ENCODE measurements at regions not wholly inside any gene's neighbourhood (a gene's known extent, or its start where the extent isn't known, plus 50 kb on each side); places are given as distances from the start of the nearest gene placed in this dataset.

DNA sequence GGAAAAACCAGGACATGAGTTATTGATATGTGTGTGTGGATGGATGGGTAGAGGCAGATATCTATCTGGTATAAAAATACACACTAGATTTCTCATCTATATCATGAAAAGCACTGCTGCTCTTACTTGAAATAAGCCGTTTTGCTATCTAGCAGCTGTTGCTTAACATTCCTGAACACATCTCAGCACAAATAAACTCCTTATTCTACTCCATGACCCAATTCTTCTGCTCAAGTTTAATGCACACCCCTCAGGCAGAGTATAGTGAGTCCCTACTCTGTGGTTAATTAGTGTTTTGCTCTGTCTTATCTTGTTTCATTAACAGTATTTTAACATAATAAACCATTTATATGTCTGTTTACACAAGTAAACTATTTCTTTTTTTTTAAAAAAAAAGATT, 134.2 kb downstream of the CBLN2 start:
- TF ChIP-seq, protein P1, sequence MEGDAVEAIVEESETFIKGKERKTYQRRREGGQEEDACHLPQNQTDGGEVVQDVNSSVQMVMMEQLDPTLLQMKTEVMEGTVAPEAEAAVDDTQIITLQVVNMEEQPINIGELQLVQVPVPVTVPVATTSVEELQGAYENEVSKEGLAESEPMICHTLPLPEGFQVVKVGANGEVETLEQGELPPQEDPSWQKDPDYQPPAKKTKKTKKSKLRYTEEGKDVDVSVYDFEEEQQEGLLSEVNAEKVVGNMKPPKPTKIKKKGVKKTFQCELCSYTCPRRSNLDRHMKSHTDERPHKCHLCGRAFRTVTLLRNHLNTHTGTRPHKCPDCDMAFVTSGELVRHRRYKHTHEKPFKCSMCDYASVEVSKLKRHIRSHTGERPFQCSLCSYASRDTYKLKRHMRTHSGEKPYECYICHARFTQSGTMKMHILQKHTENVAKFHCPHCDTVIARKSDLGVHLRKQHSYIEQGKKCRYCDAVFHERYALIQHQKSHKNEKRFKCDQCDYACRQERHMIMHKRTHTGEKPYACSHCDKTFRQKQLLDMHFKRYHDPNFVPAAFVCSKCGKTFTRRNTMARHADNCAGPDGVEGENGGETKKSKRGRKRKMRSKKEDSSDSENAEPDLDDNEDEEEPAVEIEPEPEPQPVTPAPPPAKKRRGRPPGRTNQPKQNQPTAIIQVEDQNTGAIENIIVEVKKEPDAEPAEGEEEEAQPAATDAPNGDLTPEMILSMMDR (IDR thresholded peaks at IDR 0.05): no peak

DNA sequence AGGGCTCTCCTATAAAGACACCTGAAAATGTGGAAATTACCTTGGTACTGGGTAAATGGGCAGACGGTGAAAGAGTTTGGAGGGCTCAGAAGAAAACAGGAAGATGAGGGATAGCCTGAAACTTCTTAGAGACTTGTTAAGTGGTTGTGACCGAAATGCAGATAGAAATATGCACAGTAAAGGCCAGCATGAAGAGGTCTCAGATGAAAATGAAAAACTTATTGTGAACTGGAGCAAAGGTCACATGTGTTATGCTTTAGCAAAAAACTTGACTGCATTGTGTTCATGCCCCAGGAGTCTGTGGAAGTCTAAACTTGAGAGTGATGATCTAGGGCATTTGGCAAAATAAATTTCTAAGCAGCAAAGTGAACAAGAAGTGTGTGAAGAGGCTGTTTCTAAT, 137.1 kb downstream of the CBLN2 start:
- TF ChIP-seq, protein P1 (IDR thresholded peaks at IDR 0.05): no peak

DNA sequence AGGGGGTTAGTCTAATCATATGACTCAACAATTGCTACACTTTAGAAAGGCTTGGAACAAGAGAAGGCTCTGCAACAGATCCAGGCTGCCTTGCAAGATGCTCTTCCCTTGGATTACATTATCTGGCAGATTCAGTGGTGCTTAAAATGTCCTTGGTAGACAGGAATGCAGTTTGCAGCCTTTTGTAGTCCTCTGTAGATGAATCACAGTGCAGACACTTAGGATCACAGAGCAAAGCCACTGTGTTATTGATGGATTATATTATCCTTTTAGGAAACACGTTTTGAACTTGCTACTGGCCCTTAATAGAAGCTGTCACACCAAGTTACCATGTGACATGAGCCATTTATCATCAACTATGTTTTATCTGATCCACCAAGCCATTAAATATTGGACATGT, 152.2 kb downstream of the CBLN2 start:
- TF ChIP-seq, protein P1 (IDR thresholded peaks at IDR 0.05): no peak

DNA sequence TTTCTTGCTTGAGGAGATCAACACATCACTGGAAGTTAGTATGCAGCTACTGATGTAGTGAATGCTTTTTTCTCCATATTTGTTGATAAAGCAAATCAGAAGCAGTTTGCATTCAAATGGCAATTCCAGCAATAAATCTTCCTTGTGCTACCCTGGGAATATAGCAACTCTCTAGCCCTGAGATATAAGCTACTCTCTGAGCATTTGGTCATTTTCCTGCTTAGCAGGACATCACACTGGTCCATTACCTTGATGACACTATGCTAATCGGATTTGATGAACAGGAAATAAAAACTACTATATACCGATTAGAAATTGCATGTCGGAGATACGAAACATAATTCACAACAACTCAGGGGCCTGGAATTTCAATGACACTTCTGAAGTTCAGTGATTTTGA, 152.7 kb downstream of the CBLN2 start:
- TF ChIP-seq, protein P1 (IDR thresholded peaks at IDR 0.05): no peak

DNA sequence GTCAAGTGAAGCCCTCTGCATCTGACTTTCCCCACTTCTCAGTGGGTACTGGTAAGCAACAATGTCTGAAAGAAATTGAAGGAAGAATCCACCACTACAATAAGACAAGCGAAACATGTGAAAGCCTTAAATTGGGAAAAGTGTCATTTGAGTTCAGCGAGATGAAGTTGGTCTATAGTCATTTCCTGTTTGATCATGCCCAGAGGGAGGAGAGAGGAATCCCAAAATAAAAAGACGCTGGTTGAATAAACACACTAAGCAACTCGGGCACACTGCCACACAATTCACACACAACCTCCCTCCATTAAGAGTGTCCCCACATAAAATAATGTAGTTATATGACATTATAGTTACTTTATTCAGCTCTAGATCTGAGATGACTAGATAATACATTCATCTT, 166.1 kb downstream of the CBLN2 start:
- TF ChIP-seq, protein P1 (IDR thresholded peaks at IDR 0.05): no peak

DNA sequence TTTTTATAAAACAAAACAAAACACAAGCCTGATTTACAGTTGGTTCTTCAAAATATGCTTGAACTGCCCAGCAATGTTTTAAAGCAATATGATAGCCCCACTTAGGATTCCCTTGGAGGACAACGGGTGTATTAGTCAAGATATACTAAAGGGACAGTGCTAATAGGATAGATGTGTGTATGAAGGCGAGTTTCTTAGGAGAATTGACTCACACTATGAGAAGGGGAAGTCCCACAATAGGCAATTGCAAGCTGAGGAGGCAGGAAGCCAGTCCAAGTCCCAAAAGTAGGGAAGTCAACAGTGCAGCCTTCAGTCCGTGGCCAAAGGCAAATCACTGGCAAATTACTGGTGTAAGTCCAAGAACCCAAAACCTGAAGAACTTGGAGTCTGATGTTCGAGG, 167.9 kb downstream of the CBLN2 start:
- TF ChIP-seq, protein P1 (IDR thresholded peaks at IDR 0.05): no peak

DNA sequence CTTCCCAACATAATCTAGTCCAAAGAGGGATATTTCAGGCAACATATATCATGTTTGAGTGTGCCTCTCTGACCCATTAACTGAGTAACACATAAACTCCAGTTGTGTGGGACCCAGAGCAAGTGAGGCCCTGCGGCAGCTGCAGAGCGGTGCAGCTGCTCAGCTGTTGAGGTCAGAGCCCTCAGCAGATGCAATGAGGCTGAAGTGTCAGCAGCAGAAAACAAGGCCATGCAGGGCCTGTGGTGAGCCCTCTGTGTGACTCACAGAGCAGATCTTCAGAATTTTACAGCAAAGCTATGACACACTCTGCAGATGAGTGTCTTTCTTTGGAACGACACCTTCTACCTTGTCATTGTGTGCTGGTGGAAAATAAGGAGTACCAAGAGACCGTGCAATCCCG, 168.5 kb downstream of the CBLN2 start:
- TF ChIP-seq, protein P1 (IDR thresholded peaks at IDR 0.05): no peak

DNA sequence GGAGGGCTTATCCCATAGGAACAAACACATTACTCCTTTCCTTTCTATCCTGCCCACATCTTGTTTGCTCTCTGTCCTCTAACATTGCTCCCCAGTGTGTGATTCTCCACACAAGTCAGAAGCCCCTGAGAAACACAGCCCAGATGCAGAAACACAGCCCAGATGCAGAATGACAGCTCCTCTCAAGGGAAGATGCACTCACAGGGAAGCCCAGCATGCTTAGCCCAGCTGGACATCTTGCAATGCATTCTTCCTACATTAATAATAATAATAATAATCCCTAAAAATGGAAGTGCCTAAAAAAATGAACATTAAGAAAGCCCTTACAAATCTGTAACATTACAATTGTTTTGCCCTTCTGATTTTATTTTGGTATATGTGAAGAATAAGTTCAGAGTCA, 172.1 kb downstream of the CBLN2 start:
- TF ChIP-seq, protein P1 (IDR thresholded peaks at IDR 0.05): no peak
